Left lobe of liver (tissue), 2 donors: ENCODE measurements at regions not wholly inside any gene's neighbourhood (a gene's known extent, or its start where the extent isn't known, plus 50 kb on each side); places are given as distances from the start of the nearest gene placed in this dataset.

ENCODE experiments used
- ATAC-seq: fragments of 200-7000 bp; cut with Tn5 transposase; one replicate; pipeline ENCODE4 v1.9.1; 2020; ENCODE audit warnings: mild to moderate bottlenecking, moderate library complexity
- DNase-seq: peaks from one replicate; pipeline ENCODE4 v3.0.0-alpha.2; 2020; ENCODE audit warnings: low spot score
- donor health status: DM: no; HTN: no; CAD: no; lungs with moderate emphysema.
- donor health status: DM: no; HTN: yes; CAD: no.

- ATAC-seq (no peak), DNase-seq (no peak)
Observed at GRCh38 chr12:67370979-67371378, 101.8 kb downstream of the CAND1 start.

- ATAC-seq (no peak), DNase-seq (no peak)
Observed at GRCh38 chr12:67377021-67377420, 107.9 kb downstream of the CAND1 start.

GRCh38 chr12:67377541-67377940 is 108.4 kb downstream of the CAND1 start:
- no peak for ATAC-seq
- no peak for DNase-seq

- DNase-seq (no peak), ATAC-seq (peak; percentile 26)
Observed at GRCh38 chr12:67382241-67382871, 113.2 kb downstream of the CAND1 start.

GRCh38 chr12:67386869-67387565 is 117.9 kb downstream of the CAND1 start:
- no peak for DNase-seq
- ATAC-seq, result no peak

- DNase-seq (no peak), ATAC-seq (no peak)
Observed at GRCh38 chr12:67388331-67389138, 119.4 kb downstream of the CAND1 start.

GRCh38 chr12:67390273-67390672 is 121.1 kb downstream of the CAND1 start:
- no peak for DNase-seq
- ATAC-seq, result no peak

GRCh38 chr12:67391034-67391433 is 121.9 kb downstream of the CAND1 start:
- ATAC-seq (no peak), DNase-seq (no peak)

GRCh38 chr12:67391656-67392055 is 122.5 kb downstream of the CAND1 start:
- DNase-seq (no peak), ATAC-seq (no peak)

- DNase-seq (no peak), ATAC-seq (peak; percentile 57)
Observed at GRCh38 chr12:67394550-67394949, 125.4 kb downstream of the CAND1 start.

GRCh38 chr12:67400742-67401141 is 131.6 kb downstream of the CAND1 start:
- DNase-seq (no peak), ATAC-seq (no peak)

- ATAC-seq, result peak; percentile 24
Observed at GRCh38 chr12:67410246-67410645, 141.1 kb downstream of the CAND1 start.

GRCh38 chr12:67410667-67411067 is 141.5 kb downstream of the CAND1 start:
- ATAC-seq (peak; percentile 76), DNase-seq (peak; percentile 53)

More at GRCh38 chr12:67410246-67410645, 141.1 kb downstream of the CAND1 start:
- DNase-seq, result no peak

- DNase-seq (no peak), ATAC-seq (peak; percentile 43)
Observed at GRCh38 chr12:67411562-67411961, 142.4 kb downstream of the CAND1 start.

GRCh38 chr12:67413577-67413976 is 144.4 kb downstream of the CAND1 start:
- DNase-seq (no peak), ATAC-seq (no peak)

- DNase-seq (no peak), ATAC-seq (no peak)
Observed at GRCh38 chr12:67414011-67414715, 145.0 kb downstream of the CAND1 start.

GRCh38 chr12:67415473-67415872 is 146.3 kb downstream of the CAND1 start:
- DNase-seq, result peak; percentile 52
- ATAC-seq, result peak; percentile 93

- ATAC-seq (no peak), DNase-seq (no peak)
Observed at GRCh38 chr12:67419810-67420209, 150.7 kb downstream of the CAND1 start.

GRCh38 chr12:67420506-67420905 is 151.3 kb downstream of the CAND1 start:
- ATAC-seq, result no peak
- no peak for DNase-seq

GRCh38 chr12:67422081-67422480 is 152.9 kb downstream of the CAND1 start:
- no peak for ATAC-seq

GRCh38 chr12:67424784-67425183 is 155.6 kb downstream of the CAND1 start:
- ATAC-seq, result no peak
- DNase-seq, result no peak

More at GRCh38 chr12:67422081-67422480, 152.9 kb downstream of the CAND1 start:
- no peak for DNase-seq
